ENCODE measurements at regions not wholly inside any gene's neighbourhood (a gene's known extent, or its start where the extent isn't known, plus 50 kb on each side); places are given as distances from the start of the nearest gene placed in this dataset.

- no peak for DNase-seq
Measured at GRCh38 chr9:8074713-8075286, 275.2 kb upstream of the DMAC1 start.

- no peak for DNase-seq
Measured at GRCh38 chr9:8071445-8071798, 271.8 kb upstream of the DMAC1 start.

GRCh38 chr9:8070779-8071444 lies 271.3 kb upstream of the DMAC1 start:
- no peak for DNase-seq

GRCh38 chr9:8062459-8062858 lies 262.9 kb upstream of the DMAC1 start:
- no peak for DNase-seq

- DNase-seq, result no peak
Measured at GRCh38 chr9:8053501-8053900, 253.9 kb upstream of the DMAC1 start.

GRCh38 chr9:8052991-8053390 lies 253.4 kb upstream of the DMAC1 start:
- no peak for DNase-seq

GRCh38 chr9:8037745-8038144 lies 238.2 kb upstream of the DMAC1 start:
- no peak for DNase-seq

GRCh38 chr9:8036914-8037524 lies 237.4 kb upstream of the DMAC1 start:
- DNase-seq, result no peak

GRCh38 chr9:8033794-8034193 lies 234.2 kb upstream of the DMAC1 start:
- no peak for DNase-seq

- no peak for DNase-seq
Measured at GRCh38 chr9:8030095-8030494, 230.5 kb upstream of the DMAC1 start.

GRCh38 chr9:8027351-8027750 lies 227.8 kb upstream of the DMAC1 start:
- DNase-seq, result no peak

- DNase-seq, result no peak
Measured at GRCh38 chr9:8025551-8025950, 226.0 kb upstream of the DMAC1 start.

- DNase-seq, result no peak
Measured at GRCh38 chr9:8020186-8020585, 220.6 kb upstream of the DMAC1 start.

GRCh38 chr9:8019636-8020035 lies 220.1 kb upstream of the DMAC1 start:
- no peak for DNase-seq

GRCh38 chr9:8014997-8015682 lies 215.6 kb upstream of the DMAC1 start:
- DNase-seq, result no peak

GRCh38 chr9:8012986-8013385 lies 213.4 kb upstream of the DMAC1 start:
- no peak for DNase-seq

- no peak for DNase-seq
Measured at GRCh38 chr9:8011974-8012373, 212.4 kb upstream of the DMAC1 start.

GRCh38 chr9:7996558-7996957 lies 197.0 kb upstream of the DMAC1 start:
- no peak for DNase-seq

- DNase-seq, result no peak
Measured at GRCh38 chr9:7988644-7989280, 189.2 kb upstream of the DMAC1 start.

- no peak for DNase-seq
Measured at GRCh38 chr9:7984692-7985091, 185.1 kb upstream of the DMAC1 start.

- DNase-seq, result no peak
Measured at GRCh38 chr9:7984203-7984602, 184.6 kb upstream of the DMAC1 start.

GRCh38 chr9:7983490-7983889 lies 183.9 kb upstream of the DMAC1 start:
- no peak for DNase-seq

GRCh38 chr9:7982907-7983306 lies 183.3 kb upstream of the DMAC1 start:
- no peak for DNase-seq
